HL-60 (cell line): ENCODE measurements at regions not wholly inside any gene's neighbourhood (a gene's known extent, or its start where the extent isn't known, plus 50 kb on each side); places are given as distances from the start of the nearest gene placed in this dataset.

ENCODE experiments used
- DNase-seq, 2 experiments: peaks; one replicate each; pipeline ENCODE4 v3.0.0-alpha.2; 2010 to 2020; ENCODE audit warnings: low read depth in 1 of 2, low spot score in 1 of 2
- H3K27ac ChIP-seq: fragments of 250-450 bp; sonication (Bioruptor Pico); replicated peaks from 2 replicates; pipeline ENCODE4 v1.5.1; 2020; ENCODE audit warnings: mild to moderate bottlenecking, moderate library complexity
- H3K27me3 ChIP-seq: fragments of 250-450 bp; sonication (Bioruptor Pico); 2 replicates; pipeline ENCODE4 v1.5.1; 2021; ENCODE audit warnings: mild to moderate bottlenecking, moderate library complexity; ENCODE audit not compliant: insufficient read depth, poor library complexity, severe bottlenecking
- H3K4me3 ChIP-seq: replicated peaks from 2 replicates; pipeline ENCODE4 v1.5.1; 2011; ENCODE audit warnings: mild to moderate bottlenecking, control low read depth, low read length; ENCODE audit not compliant: insufficient read depth
- GABPA ChIP-seq: IDR thresholded peaks from 2 replicates; pipeline ENCODE4 v1.6.1; 2012; ENCODE audit warnings: low read depth
- POLR2AphosphoS5 ChIP-seq: IDR thresholded peaks from 2 replicates; pipeline ENCODE4 v1.6.1; 2012; ENCODE audit warnings: low read depth
- SPI1 ChIP-seq: IDR thresholded peaks from 2 replicates; pipeline ENCODE4 v1.6.1; 2012; ENCODE audit warnings: low read depth, mild to moderate bottlenecking, borderline replicate concordance
- TF ChIP-seq, protein P1 (sequence below): IDR thresholded peaks from one replicate; pipeline ENCODE4 v1.5.1; 2011; ENCODE audit warnings: low read length, control low read depth, inconsistent platforms; ENCODE audit not compliant: insufficient read depth
- TF ChIP-seq, protein P2 (sequence below): IDR thresholded peaks from 2 replicates; pipeline ENCODE4 v1.6.1; 2012; ENCODE audit warnings: low read depth; ENCODE audit not compliant: insufficient replicate concordance

DNA sequence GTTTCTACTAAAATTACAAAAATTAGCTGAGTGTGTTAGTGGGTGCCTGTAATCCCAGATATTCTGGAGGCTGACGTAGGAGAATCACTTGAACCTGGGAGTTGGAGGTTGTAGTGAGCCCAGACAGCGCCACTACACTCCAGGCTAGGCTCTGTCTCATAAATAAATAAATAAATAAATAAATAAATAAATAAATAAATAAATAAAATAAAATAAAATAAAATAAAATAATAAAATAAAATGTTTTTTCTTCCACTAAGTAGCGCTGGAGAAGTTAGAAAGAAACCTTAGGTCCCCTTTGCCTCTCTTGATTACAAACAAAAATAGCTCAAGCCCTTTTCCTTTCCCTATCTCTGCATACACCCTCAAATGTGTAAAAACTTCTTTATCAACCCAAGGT, 525.9 kb downstream of the IPMK start:
- Histone ChIP-seq H3K4me3 (no peak overlapping the region), H3K27me3 (no peaks in the 10 kb centered on the region), H3K27ac (no peak overlapping the region)
- TF ChIP-seq, protein P1, sequence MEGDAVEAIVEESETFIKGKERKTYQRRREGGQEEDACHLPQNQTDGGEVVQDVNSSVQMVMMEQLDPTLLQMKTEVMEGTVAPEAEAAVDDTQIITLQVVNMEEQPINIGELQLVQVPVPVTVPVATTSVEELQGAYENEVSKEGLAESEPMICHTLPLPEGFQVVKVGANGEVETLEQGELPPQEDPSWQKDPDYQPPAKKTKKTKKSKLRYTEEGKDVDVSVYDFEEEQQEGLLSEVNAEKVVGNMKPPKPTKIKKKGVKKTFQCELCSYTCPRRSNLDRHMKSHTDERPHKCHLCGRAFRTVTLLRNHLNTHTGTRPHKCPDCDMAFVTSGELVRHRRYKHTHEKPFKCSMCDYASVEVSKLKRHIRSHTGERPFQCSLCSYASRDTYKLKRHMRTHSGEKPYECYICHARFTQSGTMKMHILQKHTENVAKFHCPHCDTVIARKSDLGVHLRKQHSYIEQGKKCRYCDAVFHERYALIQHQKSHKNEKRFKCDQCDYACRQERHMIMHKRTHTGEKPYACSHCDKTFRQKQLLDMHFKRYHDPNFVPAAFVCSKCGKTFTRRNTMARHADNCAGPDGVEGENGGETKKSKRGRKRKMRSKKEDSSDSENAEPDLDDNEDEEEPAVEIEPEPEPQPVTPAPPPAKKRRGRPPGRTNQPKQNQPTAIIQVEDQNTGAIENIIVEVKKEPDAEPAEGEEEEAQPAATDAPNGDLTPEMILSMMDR = no peak
- no peak for TF ChIP-seq SPI1
- no peak for TF ChIP-seq GABPA
- TF ChIP-seq, protein P2, sequence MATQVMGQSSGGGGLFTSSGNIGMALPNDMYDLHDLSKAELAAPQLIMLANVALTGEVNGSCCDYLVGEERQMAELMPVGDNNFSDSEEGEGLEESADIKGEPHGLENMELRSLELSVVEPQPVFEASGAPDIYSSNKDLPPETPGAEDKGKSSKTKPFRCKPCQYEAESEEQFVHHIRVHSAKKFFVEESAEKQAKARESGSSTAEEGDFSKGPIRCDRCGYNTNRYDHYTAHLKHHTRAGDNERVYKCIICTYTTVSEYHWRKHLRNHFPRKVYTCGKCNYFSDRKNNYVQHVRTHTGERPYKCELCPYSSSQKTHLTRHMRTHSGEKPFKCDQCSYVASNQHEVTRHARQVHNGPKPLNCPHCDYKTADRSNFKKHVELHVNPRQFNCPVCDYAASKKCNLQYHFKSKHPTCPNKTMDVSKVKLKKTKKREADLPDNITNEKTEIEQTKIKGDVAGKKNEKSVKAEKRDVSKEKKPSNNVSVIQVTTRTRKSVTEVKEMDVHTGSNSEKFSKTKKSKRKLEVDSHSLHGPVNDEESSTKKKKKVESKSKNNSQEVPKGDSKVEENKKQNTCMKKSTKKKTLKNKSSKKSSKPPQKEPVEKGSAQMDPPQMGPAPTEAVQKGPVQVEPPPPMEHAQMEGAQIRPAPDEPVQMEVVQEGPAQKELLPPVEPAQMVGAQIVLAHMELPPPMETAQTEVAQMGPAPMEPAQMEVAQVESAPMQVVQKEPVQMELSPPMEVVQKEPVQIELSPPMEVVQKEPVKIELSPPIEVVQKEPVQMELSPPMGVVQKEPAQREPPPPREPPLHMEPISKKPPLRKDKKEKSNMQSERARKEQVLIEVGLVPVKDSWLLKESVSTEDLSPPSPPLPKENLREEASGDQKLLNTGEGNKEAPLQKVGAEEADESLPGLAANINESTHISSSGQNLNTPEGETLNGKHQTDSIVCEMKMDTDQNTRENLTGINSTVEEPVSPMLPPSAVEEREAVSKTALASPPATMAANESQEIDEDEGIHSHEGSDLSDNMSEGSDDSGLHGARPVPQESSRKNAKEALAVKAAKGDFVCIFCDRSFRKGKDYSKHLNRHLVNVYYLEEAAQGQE = no peak
- no peak for TF ChIP-seq POLR2AphosphoS5
- DNase-seq = no peak

DNA sequence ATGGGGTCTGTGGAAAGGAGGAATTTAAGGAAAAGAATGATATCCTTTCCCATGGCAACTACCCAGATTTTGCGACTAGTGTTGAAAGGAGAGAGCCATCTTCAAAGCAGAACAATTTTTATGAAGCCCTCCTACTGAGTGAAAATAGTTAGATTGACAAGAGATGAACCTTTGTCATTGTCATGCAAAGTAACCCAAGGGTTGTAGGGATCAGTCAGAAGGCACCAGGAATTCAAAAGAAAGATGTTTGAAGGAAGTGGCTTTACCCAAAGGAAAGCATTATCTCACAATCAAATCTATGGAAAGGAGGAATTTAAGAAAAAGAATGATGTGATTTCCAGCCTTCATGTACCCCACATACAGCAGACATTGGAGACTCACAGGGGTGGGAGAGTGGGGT, 544.4 kb downstream of the IPMK start:
- TF ChIP-seq, protein P2 = no peak
- TF ChIP-seq POLR2AphosphoS5 (no peak), SPI1 (no peak), GABPA (no peak)
- TF ChIP-seq, protein P1 = no peak
- Histone ChIP-seq H3K27ac (no peak overlapping the region), H3K27me3 (no peaks in the 10 kb centered on the region), H3K4me3 (no peak overlapping the region)
- no peak for DNase-seq

DNA sequence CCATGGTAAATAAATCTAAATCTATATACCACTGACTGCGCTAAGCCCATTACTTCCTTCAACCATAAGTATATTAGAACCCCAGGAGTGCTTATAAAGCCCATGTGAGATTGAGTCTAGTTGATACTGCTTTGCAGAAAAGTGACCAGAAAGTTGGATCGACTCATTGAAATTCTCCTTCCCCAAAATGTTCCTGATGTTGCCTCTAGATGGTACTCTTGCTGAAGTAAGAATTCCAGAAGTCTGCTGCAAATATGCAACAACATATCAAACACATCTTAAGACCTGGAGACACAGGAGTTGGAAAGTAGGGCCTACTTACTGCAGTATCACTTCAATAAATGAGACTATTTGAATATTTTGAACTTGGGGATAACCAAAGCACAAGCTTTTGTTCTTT, 550.8 kb downstream of the IPMK start:
- H3K4me3 ChIP-seq = no peak overlapping the region
- TF ChIP-seq SPI1 (no peak), GABPA (no peak), POLR2AphosphoS5 (no peak)
- TF ChIP-seq, protein P1 = no peak
- TF ChIP-seq, protein P2 = no peak
- H3K27me3 ChIP-seq = peaks cover 2% of the 10 kb centered on the region
- no peak for DNase-seq
- no peak overlapping the region for H3K27ac ChIP-seq
